ENCODE measurements at regions not wholly inside any gene's neighbourhood (a gene's known extent, or its start where the extent isn't known, plus 50 kb on each side); places are given as distances from the start of the nearest gene placed in this dataset.
"Not testable (repeated sequence)": the region's sequence is repeated elsewhere in the genome, so short reads cannot be mapped to it uniquely, and the experiment has no call there.

DNA sequence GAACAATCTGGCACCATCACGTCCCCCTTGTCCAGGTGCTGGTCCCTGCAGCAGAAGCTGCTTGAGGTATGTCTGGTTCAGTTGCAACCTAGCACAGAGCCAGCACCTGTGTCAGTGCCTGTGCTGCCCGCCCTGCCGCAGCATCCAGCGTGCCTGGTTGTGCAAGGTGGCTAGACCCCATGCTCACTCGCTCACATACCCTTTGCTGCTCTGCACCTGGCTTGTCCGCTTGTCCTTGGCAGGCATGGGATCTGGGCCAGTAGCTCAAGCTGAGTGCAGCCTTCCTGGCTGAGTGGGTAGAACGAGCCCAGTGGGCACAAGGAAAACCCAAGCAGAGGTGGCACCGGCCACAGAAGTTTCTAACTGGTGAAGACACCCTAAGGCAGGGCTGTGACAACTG is 314.6 kb upstream of the KYNU start:
- Mint-ChIP-seq H3K9me3 (ENCODE audit: unreplicated experiment) (no peaks in the 10 kb centered on the region), H3K4me3 (ENCODE audit: unreplicated experiment) (no peak overlapping the region), H3K27me3 (ENCODE audit: unreplicated experiment) (no peaks in the 10 kb centered on the region), H3K36me3 (ENCODE audit: unreplicated experiment) (no peaks in the 10 kb centered on the region), H3K4me1 (ENCODE audit: unreplicated experiment) (no peaks in the 10 kb centered on the region), H3K27ac (ENCODE audit: unreplicated experiment) (no peak overlapping the region)
- TF ChIP-seq, protein P1, sequence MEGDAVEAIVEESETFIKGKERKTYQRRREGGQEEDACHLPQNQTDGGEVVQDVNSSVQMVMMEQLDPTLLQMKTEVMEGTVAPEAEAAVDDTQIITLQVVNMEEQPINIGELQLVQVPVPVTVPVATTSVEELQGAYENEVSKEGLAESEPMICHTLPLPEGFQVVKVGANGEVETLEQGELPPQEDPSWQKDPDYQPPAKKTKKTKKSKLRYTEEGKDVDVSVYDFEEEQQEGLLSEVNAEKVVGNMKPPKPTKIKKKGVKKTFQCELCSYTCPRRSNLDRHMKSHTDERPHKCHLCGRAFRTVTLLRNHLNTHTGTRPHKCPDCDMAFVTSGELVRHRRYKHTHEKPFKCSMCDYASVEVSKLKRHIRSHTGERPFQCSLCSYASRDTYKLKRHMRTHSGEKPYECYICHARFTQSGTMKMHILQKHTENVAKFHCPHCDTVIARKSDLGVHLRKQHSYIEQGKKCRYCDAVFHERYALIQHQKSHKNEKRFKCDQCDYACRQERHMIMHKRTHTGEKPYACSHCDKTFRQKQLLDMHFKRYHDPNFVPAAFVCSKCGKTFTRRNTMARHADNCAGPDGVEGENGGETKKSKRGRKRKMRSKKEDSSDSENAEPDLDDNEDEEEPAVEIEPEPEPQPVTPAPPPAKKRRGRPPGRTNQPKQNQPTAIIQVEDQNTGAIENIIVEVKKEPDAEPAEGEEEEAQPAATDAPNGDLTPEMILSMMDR (IDR thresholded peaks at IDR 0.05), result no peak
- no peak for DNase-seq (ENCODE audit: extremely low spot score, unreplicated experiment)

DNA sequence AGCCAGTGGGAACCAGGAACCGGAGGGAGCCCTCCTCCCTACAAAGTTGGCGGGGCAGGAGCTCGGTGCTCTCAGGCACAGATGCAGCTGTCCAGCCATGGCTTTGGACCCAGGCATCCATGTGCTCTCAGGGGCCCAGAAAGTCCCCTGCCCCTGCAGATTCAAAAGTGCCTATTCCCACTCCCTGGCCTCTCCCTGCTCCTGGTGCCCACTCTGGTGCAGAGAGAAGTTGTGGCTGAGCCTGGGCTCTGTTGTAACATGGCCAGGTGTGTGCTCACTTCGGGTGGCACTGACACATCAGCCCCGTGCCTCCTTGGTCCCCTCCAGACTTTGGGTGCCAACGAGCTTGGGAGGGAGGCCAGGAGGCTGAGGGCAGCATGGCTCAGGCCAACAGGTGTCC is 315.8 kb upstream of the KYNU start:
- DNase-seq (ENCODE audit: extremely low spot score, unreplicated experiment), result no peak

GRCh38 chr2:142557391-142557790 is 320.1 kb upstream of the KYNU start:
- Mint-ChIP-seq H3K27ac (ENCODE audit: unreplicated experiment) (no peak overlapping the region), H3K4me1 (ENCODE audit: unreplicated experiment) (peaks cover 16% of the 10 kb centered on the region), H3K4me3 (ENCODE audit: unreplicated experiment) (no peak overlapping the region), H3K36me3 (ENCODE audit: unreplicated experiment) (peaks cover 1% of the 10 kb centered on the region), H3K9me3 (ENCODE audit: unreplicated experiment) (no peaks in the 10 kb centered on the region), H3K27me3 (ENCODE audit: unreplicated experiment) (no peaks in the 10 kb centered on the region)
- TF ChIP-seq, protein P1 (IDR thresholded peaks at IDR 0.05), result no peak
- no peak for DNase-seq (ENCODE audit: extremely low spot score, unreplicated experiment)

More for the DNA sequence above, 315.8 kb upstream of the KYNU start:
- peaks cover 11% of the 10 kb centered on the region for H3K4me1 Mint-ChIP-seq (ENCODE audit: unreplicated experiment)
- no peak overlapping the region for H3K27ac Mint-ChIP-seq (ENCODE audit: unreplicated experiment)
- H3K9me3 Mint-ChIP-seq (ENCODE audit: unreplicated experiment), result no peaks in the 10 kb centered on the region
- TF ChIP-seq, protein P1 (IDR thresholded peaks at IDR 0.05), result no peak
- H3K27me3 Mint-ChIP-seq (ENCODE audit: unreplicated experiment), result no peaks in the 10 kb centered on the region
- H3K36me3 Mint-ChIP-seq (ENCODE audit: unreplicated experiment), result no peaks in the 10 kb centered on the region
- H3K4me3 Mint-ChIP-seq (ENCODE audit: unreplicated experiment), result no peak overlapping the region

- peaks cover 19% of the 10 kb centered on the region for H3K4me1 Mint-ChIP-seq (ENCODE audit: unreplicated experiment)
- not testable (repeated sequence) for H3K27me3 Mint-ChIP-seq (ENCODE audit: unreplicated experiment); H3K4me3 Mint-ChIP-seq (ENCODE audit: unreplicated experiment); DNase-seq (ENCODE audit: extremely low spot score, unreplicated experiment); H3K36me3 Mint-ChIP-seq (ENCODE audit: unreplicated experiment); H3K27ac Mint-ChIP-seq (ENCODE audit: unreplicated experiment)
- peaks cover 23% of the 10 kb centered on the region for H3K9me3 Mint-ChIP-seq (ENCODE audit: unreplicated experiment)
Measured at GRCh38 chr2:142545999-142546398, 331.5 kb upstream of the KYNU start.

GRCh38 chr2:142545036-142545435 is 332.4 kb upstream of the KYNU start:
- Mint-ChIP-seq H3K36me3 (ENCODE audit: unreplicated experiment) (peaks cover 7% of the 10 kb centered on the region), H3K27ac (ENCODE audit: unreplicated experiment) (peak overlapping the region; percentile 68), H3K27me3 (ENCODE audit: unreplicated experiment) (no peaks in the 10 kb centered on the region), H3K4me1 (ENCODE audit: unreplicated experiment) (peaks cover 19% of the 10 kb centered on the region), H3K9me3 (ENCODE audit: unreplicated experiment) (peaks cover 21% of the 10 kb centered on the region), H3K4me3 (ENCODE audit: unreplicated experiment) (peak overlapping the region; percentile 62)
- DNase-seq (ENCODE audit: extremely low spot score, unreplicated experiment), result no peak
- TF ChIP-seq, protein P1 (IDR thresholded peaks at IDR 0.05), result no peak

DNA sequence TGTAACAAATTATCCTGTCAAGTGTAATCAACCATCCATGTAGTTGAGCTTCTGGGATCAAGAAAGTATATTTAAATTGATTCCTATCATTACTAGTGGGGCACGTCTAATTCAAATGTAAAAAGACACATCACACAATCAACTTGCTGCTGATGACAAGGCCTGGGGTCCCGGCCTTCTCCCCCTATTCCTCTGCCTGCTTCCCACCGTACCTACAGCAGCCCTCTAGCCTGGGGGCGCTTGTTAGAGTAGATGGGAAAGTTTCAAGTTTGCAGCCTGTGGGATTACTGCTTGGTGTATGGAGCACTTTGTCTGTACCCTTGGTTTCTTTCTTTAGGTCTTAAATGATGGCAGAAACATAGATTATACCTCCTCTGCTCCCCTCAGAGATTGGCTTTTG is 333.3 kb upstream of the KYNU start:
- TF ChIP-seq, protein P1 (IDR thresholded peaks at IDR 0.05), result no peak
- Mint-ChIP-seq H3K36me3 (ENCODE audit: unreplicated experiment) (peaks cover 7% of the 10 kb centered on the region), H3K27me3 (ENCODE audit: unreplicated experiment) (no peaks in the 10 kb centered on the region), H3K4me1 (ENCODE audit: unreplicated experiment) (peaks cover 19% of the 10 kb centered on the region), H3K27ac (ENCODE audit: unreplicated experiment) (peak overlapping the region; percentile 68), H3K4me3 (ENCODE audit: unreplicated experiment) (no peak overlapping the region), H3K9me3 (ENCODE audit: unreplicated experiment) (peaks cover 17% of the 10 kb centered on the region)
- no peak for DNase-seq (ENCODE audit: extremely low spot score, unreplicated experiment)
